ENCODE measurements at regions not wholly inside any gene's neighbourhood (a gene's known extent, or its start where the extent isn't known, plus 50 kb on each side); places are given as distances from the start of the nearest gene placed in this dataset.

DNA sequence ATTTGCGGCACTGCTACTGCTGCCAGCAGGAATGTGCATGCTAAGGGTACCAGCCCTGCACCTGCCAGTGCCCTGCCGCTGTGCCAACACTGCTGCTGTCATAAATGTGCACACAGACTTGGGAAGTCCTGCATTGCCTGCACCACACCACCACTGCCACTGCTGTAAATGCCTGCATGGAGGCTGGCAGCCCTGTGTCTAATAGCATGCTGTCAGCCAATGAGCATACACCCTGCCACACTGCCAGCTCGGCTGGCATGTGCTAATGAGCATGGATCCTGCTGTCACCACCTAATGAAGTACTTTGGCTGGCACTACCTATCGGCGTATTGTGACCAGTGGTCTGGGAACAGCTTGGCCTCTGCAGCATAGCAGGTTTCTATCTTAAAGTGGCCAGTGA is 981.8 kb upstream of the GBE1 start:
- Histone ChIP-seq H3K27ac (no peak overlapping the region), H3K36me3 (ENCODE audit: insufficient read depth, low read length) (no peaks in the 10 kb centered on the region), H3K9me3 (ENCODE audit: low read depth, low read length) (no peaks in the 10 kb centered on the region), H3K4me3 (no peak overlapping the region), H3K9ac (ENCODE audit: insufficient read length) (no peak overlapping the region)
- DNase-seq (ENCODE audit: low read depth, low spot score) = no peak
- TF ChIP-seq POLR2AphosphoS5 (IDR thresholded peaks at IDR 0.05; ENCODE audit: borderline replicate concordance, low read depth, low read length) = no peak
- no peak for TF ChIP-seq EZH2 (IDR thresholded peaks at IDR 0.05)
- TF ChIP-seq FOXP2 (optimal IDR thresholded peaks at IDR 0.05; ENCODE audit: control extremely low read depth, extremely low read length, insufficient read depth) = no peak

DNA sequence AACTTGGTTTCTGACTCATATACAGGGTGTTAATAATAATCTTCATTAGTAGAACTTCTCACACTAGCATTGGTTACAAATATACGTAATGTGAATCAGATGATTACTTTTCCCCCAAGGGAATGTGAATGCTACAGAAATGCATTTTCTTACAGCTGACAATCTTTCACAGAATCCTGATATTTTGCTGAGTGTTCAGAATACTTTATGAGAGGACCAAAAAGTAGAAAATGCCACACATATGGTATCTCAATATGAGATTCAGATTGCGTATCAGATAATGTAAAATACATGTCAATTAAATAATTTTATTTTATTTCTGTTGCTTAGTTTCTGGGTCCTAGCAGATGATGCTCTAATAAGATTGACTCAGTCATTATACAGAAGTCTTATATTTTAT is 979.9 kb upstream of the GBE1 start:
- Histone ChIP-seq H3K9me3 (ENCODE audit: low read depth, low read length) (no peaks in the 10 kb centered on the region), H3K36me3 (ENCODE audit: insufficient read depth, low read length) (no peaks in the 10 kb centered on the region), H3K4me3 (no peak overlapping the region), H3K27ac (no peak overlapping the region), H3K9ac (ENCODE audit: insufficient read length) (no peak overlapping the region)
- TF ChIP-seq EZH2 (IDR thresholded peaks at IDR 0.05) (no peak), FOXP2 (optimal IDR thresholded peaks at IDR 0.05; ENCODE audit: control extremely low read depth, extremely low read length, insufficient read depth) (no peak), POLR2AphosphoS5 (IDR thresholded peaks at IDR 0.05; ENCODE audit: borderline replicate concordance, low read depth, low read length) (no peak)
- DNase-seq (ENCODE audit: low read depth, low spot score) = no peak

DNA sequence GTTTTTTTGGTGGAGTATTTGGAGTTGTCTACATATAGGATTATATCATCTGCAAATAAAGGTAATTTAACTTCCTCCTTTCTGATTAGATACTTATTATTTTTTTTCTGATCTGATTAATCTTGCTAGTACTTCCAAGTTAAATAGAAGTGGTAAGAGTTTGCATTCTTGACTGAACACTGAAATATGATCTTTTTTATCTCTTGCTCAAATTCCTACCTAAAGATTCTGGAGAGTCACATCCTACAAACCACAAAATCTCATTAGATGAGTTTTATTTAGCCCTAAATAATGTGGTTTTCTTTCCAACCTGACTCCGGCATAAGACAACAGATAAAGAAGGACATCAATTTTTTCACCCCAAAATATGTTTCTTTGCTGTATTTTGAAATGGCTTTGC is 977.9 kb upstream of the GBE1 start:
- no peak for TF ChIP-seq EZH2 (IDR thresholded peaks at IDR 0.05)
- no peak for TF ChIP-seq POLR2AphosphoS5 (IDR thresholded peaks at IDR 0.05; ENCODE audit: borderline replicate concordance, low read depth, low read length)
- H3K9ac ChIP-seq (ENCODE audit: insufficient read length) = no peak overlapping the region
- H3K9me3 ChIP-seq (ENCODE audit: low read depth, low read length) = no peaks in the 10 kb centered on the region
- no peak for DNase-seq (ENCODE audit: low read depth, low spot score)
- H3K36me3 ChIP-seq (ENCODE audit: insufficient read depth, low read length) = no peaks in the 10 kb centered on the region
- H3K4me3 ChIP-seq = no peak overlapping the region
- H3K27ac ChIP-seq = no peak overlapping the region

DNA sequence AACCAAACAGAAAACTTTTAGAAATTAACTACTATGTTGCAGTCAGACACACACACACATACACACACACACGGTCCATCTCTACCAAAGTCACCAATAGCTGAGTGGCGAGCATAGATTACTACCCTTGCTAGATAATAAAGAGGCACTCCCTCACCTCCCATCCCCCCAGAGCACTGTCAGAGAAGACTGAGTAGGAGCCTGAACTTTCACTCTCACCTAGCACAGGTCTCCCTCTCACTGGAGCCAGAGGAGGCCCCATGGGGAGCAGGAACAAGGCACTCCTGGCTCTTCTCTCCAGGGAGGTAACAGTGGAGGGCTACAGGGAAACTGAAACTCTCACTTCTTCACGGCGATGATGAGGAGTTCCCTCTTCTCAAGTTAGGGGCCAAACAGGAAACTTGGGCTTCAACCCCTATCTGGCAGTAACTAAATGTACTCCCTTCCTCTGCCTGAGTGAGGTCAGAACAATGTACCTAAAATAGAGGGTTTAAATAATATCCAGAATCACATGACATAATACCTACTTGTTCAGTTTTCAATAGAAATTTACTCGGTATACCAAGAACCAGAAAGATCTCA is 975.3 kb upstream of the GBE1 start:
- DNase-seq (ENCODE audit: low read depth, low spot score) = no peak
- Histone ChIP-seq H3K36me3 (ENCODE audit: insufficient read depth, low read length) (no peaks in the 10 kb centered on the region), H3K9me3 (ENCODE audit: low read depth, low read length) (no peaks in the 10 kb centered on the region), H3K9ac (ENCODE audit: insufficient read length) (no peak overlapping the region), H3K27ac (no peak overlapping the region), H3K4me3 (no peak overlapping the region)
- TF ChIP-seq POLR2AphosphoS5 (IDR thresholded peaks at IDR 0.05; ENCODE audit: borderline replicate concordance, low read depth, low read length) = no peak
- no peak for TF ChIP-seq EZH2 (IDR thresholded peaks at IDR 0.05)
- no peak for TF ChIP-seq FOXP2 (optimal IDR thresholded peaks at IDR 0.05; ENCODE audit: control extremely low read depth, extremely low read length, insufficient read depth)

DNA sequence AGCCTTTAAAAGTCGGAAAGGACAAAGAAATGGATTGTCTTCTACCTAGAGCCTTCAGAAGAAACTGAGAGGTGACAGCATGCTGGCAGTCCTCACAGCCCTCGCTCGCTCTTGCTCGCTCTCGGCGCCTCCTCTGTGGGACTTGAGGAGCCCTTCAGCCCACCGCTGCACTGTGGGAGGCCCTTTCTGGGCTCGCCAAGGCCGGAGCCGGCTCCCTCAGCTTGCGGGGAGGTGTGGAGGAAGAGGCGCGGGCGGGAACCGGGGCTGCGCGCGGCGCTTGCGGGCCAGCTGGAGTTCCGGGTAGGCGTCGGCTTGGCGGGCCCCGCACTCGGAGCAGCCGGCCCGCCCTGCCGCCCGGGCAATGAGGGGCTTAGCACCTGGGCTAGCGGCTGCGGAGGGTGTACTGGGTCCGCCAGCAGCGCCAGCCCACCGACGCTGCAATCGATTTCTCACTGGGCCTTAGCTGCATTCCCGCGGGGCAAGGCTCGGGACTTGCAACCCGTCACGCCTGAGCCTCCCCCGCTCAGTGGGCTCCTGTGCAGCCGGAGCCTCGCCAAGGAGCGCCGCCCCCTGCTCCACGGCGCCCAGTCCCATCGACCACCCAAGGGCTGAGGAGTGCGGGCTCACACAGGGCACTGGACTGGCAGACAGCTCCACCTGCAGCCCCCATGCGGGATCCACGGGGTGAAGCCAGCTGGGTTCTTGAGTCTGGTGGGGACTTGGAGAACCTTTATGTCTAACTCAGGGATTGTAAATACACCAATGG is 953.8 kb upstream of the GBE1 start:
- H3K27ac ChIP-seq = no peak overlapping the region
- H3K9me3 ChIP-seq (ENCODE audit: low read depth, low read length) = no peaks in the 10 kb centered on the region
- TF ChIP-seq FOXP2 (optimal IDR thresholded peaks at IDR 0.05; ENCODE audit: control extremely low read depth, extremely low read length, insufficient read depth) (no peak), POLR2AphosphoS5 (IDR thresholded peaks at IDR 0.05; ENCODE audit: borderline replicate concordance, low read depth, low read length) (no peak), EZH2 (IDR thresholded peaks at IDR 0.05) (no peak)
- H3K9ac ChIP-seq (ENCODE audit: insufficient read length) = no peak overlapping the region
- no peak for DNase-seq (ENCODE audit: low read depth, low spot score)
- H3K4me3 ChIP-seq = no peak overlapping the region
- H3K36me3 ChIP-seq (ENCODE audit: insufficient read depth, low read length) = no peaks in the 10 kb centered on the region

DNA sequence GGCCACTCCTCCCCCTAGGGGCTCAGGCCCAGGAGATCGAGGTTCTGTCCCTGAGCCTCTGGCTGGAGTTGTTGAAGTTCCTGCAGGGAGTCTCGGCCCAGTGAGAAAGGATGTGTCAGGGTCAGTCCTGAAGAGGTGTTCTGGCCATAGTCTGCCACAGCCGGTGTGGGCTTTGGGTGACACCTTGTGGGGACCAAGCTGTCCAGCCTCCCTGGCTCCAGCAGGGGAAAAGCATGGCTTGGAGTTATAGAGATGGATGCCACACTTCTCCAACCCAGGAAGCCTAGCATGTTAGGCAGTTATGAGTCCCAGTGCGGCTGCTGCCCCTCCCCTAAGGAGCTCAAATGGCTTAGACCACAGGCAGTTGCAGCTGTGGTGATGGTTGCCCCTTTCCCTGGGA is 945.6 kb upstream of the GBE1 start:
- no peak overlapping the region for H3K9ac ChIP-seq (ENCODE audit: insufficient read length)
- TF ChIP-seq POLR2AphosphoS5 (IDR thresholded peaks at IDR 0.05; ENCODE audit: borderline replicate concordance, low read depth, low read length) (no peak), EZH2 (IDR thresholded peaks at IDR 0.05) (no peak), FOXP2 (optimal IDR thresholded peaks at IDR 0.05; ENCODE audit: control extremely low read depth, extremely low read length, insufficient read depth) (no peak)
- no peak overlapping the region for H3K27ac ChIP-seq
- H3K9me3 ChIP-seq (ENCODE audit: low read depth, low read length) = no peaks in the 10 kb centered on the region
- no peak for DNase-seq (ENCODE audit: low read depth, low spot score)
- no peaks in the 10 kb centered on the region for H3K36me3 ChIP-seq (ENCODE audit: insufficient read depth, low read length)
- no peak overlapping the region for H3K4me3 ChIP-seq

DNA sequence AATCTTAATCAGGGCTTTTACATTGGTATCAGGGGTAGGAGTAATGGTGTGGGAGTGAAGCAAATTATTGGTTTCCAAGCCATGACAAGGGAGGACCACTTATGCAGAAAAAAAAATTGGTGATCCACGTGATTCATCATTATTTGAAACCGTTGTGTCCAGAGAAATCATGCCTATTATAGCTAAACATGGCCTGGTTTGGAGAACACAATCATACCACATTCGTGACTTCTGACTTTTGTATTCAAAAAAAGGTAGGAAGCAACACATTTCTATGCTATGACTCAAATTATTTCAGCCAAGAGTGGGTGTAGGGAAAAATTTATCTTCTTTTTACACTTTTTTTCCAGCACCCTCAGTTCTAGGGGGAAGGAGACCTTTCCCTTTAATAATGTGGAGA is 924.3 kb upstream of the GBE1 start:
- TF ChIP-seq FOXP2 (optimal IDR thresholded peaks at IDR 0.05; ENCODE audit: control extremely low read depth, extremely low read length, insufficient read depth) = no peak
- no peak for TF ChIP-seq EZH2 (IDR thresholded peaks at IDR 0.05)
- no peak for TF ChIP-seq POLR2AphosphoS5 (IDR thresholded peaks at IDR 0.05; ENCODE audit: borderline replicate concordance, low read depth, low read length)
- Histone ChIP-seq H3K9me3 (ENCODE audit: low read depth, low read length) (no peaks in the 10 kb centered on the region), H3K4me3 (no peak overlapping the region), H3K27ac (no peak overlapping the region), H3K9ac (ENCODE audit: insufficient read length) (no peak overlapping the region), H3K36me3 (ENCODE audit: insufficient read depth, low read length) (no peaks in the 10 kb centered on the region)
- DNase-seq (ENCODE audit: low read depth, low spot score) = no peak

DNA sequence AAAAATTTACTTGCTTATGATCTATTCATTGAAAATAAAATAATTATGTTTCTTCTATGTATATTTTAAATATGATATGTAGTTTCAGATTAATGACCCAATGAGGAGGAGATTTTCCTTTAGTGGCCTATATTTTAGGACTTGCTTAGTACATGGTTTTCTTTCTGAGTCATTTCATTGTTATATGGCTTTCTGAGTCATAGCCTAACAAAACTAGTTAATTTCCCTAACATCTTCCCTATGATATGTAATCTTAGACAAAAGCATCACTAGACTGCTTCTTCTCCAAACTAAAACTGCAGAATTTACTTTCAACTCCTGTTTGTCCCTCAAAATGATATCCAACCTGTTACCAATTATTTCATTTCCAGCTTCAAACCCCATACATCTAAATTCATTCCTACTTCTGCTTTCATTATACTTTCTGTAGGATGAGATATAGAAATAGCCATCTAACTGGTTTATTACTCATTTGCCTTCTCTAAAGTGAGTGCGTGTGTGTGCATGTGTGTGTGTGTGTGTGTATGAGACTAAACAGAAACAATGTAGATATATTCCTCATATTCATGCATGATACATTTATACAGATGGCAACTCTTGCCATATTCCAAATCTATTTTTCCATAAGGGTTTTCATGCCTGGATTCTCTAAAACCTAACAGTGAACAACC is 915.0 kb upstream of the GBE1 start:
- H3K36me3 ChIP-seq (ENCODE audit: insufficient read depth, low read length) = no peaks in the 10 kb centered on the region
- H3K9ac ChIP-seq (ENCODE audit: insufficient read length) = no peak overlapping the region
- no peak overlapping the region for H3K4me3 ChIP-seq
- TF ChIP-seq POLR2AphosphoS5 (IDR thresholded peaks at IDR 0.05; ENCODE audit: borderline replicate concordance, low read depth, low read length) (no peak), FOXP2 (optimal IDR thresholded peaks at IDR 0.05; ENCODE audit: control extremely low read depth, extremely low read length, insufficient read depth) (no peak), EZH2 (IDR thresholded peaks at IDR 0.05) (no peak)
- no peak overlapping the region for H3K27ac ChIP-seq
- no peak for DNase-seq (ENCODE audit: low read depth, low spot score)
- H3K9me3 ChIP-seq (ENCODE audit: low read depth, low read length) = no peaks in the 10 kb centered on the region

Measured in SK-N-MC (cell line).